NCI-H1417 treated with DMSO at 0.1 percent for 48 hours (cell line): ENCODE measurements at regions not wholly inside any gene's neighbourhood (a gene's known extent, or its start where the extent isn't known, plus 50 kb on each side); places are given as distances from the start of the nearest gene placed in this dataset.

Source experiments
- DNase-seq: peaks from one replicate; lab custom pipeline; 2025; lab: John Stamatoyannopoulos, UW

DNA sequence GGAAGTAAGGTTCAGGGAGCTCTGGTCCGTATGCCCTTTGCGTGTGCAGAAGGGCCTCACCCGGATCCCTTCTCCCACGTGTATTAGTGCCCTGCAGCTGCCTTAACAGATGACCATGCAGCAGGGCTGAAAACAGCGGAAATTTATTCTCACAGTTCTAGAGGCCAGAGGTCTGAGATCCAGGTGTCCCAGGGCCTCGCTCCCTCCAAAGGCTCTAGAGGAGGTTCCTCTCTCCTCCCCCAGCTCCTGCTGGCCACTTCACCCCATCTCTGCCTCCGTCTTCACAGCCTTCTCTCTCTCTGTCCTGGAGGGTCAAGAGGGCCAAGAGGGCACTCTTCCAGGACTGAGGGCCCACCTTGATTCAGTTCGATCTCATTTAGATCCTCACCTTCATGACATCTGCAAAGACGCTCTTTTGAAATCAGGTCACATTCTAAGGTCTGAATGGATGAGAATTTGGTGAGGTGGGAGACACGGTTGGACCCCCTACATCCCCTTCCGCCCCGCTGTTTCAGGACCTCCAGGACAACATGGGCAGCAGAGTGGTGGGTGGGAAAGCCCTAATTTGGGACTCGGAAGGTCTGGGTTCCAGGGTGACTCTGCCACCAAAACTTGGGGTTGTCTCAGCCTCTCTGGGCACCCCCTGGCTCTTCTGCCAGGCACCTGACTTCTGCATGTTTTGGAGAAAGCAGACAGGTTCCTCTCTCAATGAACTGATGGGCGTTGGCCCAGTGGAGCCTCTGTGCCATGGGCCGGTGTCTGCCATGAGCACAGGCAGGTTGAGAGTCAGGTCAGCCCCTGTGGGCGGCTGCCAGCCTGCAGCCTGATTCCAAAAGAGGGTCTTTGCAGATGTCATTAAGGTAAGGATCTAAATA lies 361.2 kb downstream of the SEC14L1 start:
- no peak for DNase-seq

DNA sequence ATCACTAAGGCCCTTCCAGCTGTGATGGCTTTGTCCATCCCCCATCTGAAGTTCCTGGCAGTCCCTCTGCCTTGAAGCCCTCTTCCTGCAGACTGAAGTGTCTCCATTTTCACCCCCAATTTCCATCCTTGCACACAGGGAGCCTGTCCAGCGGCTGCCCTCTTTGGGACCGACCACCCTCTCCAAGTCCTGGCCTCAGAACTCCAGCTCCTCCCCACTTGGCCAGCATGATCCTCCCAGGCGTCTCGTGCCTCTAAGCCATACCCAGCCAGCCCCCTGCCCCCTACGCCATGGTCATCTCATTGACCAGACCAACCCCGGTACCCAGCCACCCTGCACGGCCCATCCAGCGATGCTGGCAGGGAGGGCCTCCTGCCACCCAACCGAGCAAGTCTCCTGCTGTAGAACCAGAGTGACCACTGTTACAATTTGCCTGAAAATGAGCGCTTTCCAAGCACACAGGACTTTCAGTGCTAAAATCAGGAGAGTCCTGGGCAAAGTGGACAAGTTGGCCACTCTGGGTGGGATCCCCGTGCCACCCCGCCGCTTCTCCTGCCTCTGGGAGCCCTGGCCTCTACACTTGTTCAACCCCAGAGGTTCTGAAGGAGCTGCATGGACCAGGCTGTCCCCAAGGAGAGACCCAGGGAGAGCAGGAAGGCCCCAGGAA lies 362.0 kb downstream of the SEC14L1 start:
- DNase-seq: no peak

DNA sequence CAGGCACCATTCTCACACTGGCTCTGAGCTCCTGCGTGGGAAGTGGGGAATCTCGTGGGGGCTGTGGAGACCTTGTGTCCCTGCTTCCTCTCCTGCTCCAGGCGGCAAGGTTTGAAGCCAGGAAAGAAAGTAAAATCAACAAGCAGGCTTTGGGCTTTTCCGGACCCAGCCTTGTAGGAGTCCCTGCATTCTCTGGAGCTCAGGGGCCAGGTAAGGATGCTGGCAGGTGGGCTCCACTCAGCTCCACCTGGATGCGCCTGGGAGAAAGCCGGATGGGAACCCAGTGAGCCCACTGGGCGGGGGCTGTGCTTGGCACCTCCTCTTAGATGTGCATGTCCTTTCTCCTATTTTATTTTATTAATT lies 362.5 kb downstream of the SEC14L1 start:
- no peak for DNase-seq

DNA sequence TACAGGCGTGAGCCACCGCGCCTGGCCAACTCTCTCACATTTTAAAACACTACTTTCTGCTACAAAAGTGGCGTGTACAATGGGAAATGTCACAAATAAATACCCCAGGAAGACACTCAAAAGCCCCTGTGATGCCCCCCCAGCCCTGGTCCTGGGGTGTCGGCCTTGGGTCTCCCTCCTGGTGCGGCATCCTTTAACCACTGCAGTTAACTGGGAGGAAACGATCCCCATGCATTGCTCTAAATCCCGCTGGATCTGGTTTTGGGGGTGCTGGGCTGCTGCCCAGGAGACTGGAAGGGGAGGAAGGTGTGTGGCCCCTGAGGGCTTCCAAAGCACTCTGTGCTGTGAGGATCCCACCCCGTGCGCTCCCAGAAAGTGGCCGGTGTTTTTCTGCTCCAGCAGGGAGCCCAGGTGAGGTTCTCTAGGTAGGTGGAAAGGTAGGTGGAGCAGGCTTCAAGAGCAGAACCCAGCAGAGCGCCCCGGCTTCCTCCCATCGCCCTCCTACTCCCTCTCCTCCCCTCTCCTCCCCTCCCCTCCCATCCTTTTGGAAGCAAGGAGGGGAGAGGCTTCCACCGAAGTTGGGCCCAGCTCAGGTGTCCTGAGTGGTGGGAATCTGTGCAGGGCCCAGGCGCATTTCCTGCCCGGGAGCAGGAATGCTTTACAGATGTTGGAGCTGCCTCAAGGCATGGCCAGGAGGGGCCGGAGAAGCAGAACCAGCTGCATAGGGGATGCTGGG lies 363.3 kb downstream of the SEC14L1 start:
- DNase-seq: no peak

DNA sequence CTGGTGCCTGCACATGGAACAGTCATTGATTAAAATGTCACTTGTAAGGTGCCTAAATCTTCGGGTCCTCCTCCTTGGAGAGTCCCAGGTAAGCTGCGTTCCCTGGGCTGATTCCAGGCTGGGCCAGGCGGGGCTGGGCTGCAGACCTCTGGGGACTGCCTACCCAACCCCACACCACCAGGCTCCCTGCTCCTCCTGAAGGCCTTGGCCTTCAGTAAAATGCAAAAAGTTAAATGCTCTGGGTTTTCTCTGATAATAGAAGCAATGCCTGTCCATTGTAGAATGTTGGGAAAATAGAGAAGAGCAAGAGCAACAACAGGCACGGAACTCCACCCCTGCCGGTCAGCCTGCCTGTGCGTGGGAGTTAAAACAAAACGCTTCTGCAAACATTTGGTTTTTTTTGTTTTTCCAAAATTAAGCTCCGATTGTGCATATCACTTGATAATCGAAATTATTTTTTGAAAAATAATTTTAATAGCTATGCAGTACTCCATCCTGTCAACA lies 363.9 kb downstream of the SEC14L1 start:
- no peak for DNase-seq

DNA sequence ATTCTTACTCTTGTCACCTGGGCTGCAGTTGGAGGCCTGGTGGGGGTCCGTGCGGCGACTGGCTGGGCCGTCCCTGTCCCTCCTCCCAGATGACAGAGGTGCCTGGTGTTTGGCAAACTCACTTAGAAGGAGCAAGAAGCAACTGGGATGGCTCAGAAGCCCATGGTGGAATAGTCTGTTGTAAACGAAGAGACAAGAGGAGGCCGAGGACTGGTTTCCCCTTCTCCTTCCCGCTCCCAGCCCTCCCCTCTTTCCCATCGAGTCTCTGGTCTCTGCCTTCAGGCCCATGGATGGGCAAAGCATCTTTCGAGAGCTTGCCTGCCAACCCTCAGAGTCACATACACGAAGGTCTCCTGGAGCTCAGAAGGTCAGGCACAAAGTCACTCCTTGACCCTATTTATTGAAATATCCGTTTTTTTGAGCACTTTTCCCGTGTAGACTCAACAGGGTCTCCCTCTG lies 364.4 kb downstream of the SEC14L1 start:
- no peak for DNase-seq

DNA sequence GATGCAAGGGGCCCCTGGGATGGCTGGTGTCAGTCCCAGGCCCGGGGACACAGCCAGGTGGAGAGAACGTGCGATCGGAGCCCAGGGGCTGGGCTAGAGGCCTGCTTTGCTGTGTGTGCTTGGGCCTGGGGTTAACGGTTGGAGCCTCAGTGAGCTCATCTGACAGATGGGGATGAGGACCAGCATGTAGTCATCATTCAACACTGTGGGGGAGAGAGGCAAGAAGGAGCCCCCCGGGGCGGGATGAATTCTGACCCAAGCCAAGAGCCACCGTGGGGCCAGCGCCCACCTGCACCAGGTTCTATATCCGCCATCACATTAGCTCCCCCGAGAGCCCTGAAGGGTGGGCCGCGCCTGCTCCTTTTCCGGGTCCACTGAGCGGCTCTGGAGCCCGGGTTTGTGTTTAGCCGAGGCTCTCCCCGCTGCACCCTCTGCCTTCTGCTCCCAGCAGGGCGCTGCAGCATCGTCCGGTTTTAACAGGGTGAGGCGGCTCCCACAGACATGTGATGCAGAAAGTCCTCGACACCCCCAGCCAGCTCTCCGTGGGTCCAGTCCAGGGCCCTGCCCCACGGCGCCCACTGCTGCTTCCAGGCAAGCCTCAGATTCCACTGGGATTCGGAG lies 365.7 kb downstream of the SEC14L1 start:
- no peak for DNase-seq

DNA sequence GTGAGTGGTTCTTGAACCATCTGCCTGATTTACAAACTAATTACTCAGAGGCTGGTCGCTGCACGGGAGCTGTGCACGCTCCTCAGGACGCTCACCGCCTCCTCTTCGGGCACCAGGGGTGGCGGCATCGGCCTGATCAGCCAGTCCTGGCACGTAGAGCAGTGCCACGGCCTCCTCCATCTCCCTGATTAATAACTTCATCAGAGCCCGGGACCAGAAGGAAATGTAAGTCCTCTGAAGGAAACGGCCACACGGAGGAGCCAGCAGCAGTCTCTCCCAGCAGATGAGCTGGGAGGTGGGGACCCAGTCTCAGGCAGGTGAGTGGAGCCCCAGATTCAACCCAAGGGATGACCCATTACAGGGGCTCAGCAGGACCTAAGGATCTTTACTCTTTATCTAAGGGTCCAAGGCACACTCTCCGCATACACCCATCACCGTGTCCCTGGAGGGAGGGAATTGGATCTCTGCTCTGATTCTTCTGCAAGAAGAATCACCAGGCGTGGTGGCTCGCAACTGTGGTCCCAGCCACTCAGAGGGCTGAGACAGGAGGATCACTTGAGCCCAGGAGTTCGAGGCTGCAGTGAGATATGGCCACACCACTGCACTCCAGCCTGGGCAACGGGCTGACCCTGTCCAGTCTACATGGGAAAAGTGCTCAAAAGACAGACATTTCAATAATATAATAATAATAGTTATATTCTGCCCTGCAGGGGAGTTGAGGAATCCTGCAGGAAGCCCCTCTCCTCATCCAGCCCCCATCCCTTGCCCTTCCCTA lies 366.5 kb downstream of the SEC14L1 start:
- no peak for DNase-seq

DNA sequence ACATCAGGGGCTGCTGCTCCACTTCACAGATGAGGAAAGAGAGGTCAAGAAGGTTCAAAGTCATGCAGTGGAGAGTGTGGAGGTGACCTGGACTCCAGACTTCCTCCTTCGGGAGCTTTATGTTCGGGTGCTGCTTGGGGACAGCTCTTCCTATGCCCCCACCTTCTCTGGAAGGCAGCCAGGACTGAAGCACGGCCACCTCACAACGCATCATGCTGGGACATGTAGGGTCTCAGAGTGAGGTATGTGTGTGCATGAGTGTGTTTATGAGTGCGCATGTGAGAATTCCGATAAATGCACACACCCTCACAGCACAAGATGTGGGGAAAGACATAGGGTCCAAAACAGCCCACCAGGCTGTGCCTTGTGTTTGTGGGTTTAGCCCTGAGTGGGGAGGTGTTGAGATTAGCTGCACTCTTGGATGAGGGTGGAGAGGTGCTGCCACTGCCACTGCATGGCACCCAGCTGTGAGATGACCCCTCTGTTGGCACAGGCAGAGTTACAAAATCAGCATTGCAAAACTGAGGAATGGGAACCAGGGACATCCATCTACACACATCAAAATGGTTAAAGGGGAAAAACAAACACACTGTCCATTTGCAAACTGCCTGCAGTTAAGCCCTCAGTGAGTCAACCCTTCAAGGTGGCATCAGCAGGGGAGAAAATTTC lies 367.4 kb downstream of the SEC14L1 start:
- DNase-seq: no peak

DNA sequence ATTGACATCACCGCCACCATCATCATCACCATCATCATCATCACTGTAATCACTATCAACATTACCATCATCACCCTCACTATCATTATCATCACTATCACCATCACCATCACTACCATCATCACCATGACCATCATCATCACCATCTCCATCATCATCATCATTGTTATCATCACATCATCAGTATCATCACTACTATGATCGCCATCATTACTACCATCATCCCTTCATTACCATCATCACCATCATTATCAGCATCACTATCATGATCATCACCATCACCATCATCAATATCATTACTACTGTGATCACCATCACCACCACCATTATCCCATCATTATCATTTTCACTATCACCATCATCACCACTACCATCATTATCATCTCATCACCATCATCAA lies 368.3 kb downstream of the SEC14L1 start:
- no peak for DNase-seq

DNA sequence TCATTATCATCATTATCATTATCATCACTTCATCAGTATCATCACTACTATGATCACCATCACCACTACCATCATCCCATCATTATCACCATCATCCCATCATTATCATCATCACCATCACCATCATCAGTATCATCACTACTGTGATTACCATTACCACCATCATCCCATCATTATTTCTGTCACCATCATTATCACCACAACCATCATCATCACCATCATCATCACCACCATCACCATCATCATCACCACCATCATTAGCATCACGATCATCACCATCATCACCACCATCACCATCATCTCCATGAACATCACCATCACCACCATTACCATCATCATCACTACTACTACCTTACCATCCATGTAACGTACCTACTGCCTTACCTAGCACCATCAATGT lies 368.8 kb downstream of the SEC14L1 start:
- no peak for DNase-seq

DNA sequence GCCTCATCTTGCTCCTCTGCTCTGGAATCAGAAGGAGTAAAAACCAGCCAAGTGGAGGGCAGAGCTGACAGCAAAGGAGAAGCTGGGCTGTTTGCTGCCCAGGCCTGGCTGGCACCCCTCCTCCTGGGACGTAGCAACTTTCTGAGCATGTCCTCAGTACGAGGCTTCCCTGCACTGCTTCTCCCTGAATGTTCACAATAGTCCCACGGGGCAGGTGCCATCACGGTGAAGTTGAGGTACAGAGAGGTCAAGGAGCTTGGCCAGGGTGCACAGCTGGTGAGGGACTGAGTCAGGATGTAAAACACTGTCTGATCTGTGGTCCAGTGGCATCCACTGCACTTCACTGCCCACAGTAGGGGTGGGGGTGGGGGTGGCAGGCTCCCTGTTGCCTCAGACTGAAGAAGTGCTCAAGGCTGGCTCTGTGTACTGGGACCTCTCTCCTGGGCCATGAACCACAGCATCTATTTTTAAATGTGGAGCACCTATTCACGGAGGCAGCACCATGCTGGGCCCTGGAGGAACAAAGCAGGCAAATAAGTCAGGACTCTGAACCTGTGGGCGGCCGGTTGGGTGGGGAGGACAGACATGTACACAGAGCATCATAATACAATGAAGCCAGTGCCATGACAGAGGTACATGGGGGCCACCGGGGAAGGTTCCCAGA lies 369.5 kb downstream of the SEC14L1 start:
- no peak for DNase-seq

DNA sequence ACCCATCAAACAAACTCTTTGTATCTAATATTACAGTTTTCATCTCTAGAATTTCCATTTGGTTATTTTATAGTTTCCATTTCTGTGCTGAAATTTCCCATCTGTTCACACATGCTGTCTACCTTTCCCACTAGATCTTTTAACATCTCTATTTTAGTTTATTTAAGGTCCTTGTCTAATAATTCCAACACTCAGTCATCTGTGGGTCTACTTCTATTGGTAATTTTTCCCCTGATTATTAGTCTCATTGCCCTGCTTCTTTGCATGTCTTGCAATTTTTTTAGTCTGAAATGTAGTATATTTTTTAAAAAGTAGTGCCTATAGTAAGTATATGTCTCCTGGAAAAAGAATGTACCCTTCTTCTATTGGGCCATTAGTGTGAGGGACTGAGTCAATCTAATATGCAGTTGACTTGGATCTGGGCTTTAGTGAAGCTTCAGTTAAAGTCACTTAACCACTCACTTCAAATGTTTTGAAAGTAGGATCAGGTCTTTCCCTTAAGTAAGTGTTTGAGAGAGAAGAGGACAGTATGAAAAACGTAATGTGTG lies 370.8 kb downstream of the SEC14L1 start:
- no peak for DNase-seq

DNA sequence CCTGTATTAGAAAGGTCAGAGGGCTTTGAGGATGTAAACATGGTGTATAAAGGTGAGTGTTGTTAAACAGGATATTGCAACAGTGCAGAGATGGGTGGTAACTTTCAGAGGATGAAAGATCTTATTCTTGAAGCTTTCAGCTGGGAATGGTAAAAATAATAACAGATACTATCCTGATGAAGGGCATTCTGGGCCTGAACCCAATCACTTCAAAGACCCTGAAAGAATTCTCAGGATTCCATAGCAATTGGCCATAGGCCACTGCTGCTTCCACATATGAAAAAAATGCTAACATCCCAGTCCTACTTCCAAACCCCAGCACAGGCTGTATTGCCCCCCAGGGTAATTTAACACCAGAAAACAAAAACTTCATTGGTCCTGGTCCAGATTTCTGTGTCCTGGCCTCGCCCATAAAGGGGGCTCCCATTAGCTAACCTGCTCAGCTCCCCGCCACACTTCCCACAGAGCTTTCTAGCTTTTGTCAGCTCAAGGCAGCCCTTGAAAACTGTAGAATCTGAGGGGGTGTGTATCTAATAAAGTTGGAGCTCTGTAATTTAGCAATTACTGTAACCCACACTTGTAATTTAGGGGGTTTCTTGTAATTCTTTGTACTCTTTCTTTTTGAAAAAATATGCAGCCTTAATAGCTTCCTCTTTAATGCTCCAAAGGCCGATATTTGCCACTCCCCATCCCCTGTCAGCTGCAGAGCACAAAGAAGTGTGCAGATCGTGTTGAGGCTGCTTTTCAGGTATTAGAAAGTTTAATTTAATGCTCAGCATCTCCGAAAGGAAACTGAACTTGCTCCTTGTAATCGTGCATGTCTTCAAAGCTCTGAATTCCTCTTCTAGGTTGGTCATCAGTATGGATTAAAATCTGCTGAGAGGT lies 371.5 kb downstream of the SEC14L1 start:
- DNase-seq: no peak

DNA sequence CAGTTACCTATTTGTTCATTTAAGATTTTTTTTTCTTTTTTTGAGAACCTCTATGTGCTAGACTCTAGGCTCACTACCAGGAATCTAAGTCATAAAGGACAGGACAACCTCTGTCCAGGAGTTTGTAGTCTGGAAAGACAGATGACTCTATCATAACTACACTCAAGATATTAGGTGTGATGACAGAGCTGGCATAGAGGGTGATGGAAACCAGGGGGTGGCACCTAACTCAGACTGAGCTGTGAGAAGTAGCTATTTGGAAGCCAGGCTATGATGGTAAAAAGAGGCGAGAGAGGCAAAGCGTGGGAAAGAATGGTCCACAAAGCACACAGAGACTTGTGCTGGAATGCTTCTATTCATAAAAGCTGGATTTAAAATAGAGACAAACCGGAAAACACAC lies 372.3 kb downstream of the SEC14L1 start:
- DNase-seq: no peak

DNA sequence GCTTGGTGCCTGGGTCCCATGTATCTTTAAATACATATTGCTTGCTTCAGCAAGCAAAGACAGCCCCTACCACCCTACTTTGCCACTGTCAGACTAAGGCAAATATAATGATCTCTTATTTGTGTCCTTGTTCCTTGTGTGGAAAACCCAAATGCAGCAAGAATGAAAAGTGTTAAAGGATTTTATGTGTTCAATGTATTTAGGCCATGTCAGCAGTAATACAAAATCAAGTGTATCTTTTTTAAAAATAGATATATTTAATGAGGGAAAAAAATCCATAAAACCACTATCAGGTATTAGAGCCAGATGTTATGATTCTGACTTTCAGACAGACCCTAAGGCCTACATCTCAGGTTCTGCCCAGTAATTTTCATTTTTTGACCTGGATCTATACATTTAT lies 374.5 kb downstream of the SEC14L1 start:
- no peak for DNase-seq

DNA sequence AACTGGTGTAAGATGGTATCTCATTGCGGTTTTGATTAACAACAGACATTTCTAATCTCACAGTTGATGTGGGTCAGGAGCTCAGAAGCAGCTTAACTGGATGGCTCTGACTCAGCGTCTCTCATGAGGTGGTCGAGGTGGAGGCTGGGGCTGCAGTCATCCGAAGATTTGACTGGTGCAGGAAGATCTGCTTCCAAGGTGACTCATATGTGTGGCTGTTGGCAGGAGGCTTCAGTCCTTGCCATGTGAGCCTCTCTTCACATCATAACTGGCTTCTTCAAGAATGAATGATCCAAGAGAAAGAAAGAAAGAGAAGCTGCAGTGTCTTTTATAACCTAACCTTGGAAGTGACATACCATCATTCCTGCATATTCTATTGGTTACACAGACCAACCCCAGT lies 376.1 kb downstream of the SEC14L1 start:
- DNase-seq: no peak

DNA sequence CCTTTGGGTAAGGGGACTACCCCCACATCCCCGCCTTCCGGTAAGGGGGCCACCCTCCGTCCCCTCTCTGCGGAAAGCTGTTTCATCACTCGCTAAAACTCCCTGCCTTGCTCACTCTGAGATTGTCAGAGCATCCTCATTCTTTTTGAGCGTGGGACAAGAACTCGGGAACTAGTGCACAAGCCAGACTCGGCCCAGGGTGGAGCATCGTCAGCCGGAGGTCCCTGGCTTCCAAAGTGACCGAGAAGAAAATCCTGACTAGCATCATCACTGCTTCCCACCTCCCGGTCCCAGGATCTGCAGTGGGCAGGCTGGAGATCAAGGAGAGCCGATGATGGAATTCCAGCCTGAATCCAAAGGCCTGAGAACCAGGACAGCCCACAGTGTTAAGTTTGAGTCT lies 380.3 kb downstream of the SEC14L1 start:
- no peak for DNase-seq

DNA sequence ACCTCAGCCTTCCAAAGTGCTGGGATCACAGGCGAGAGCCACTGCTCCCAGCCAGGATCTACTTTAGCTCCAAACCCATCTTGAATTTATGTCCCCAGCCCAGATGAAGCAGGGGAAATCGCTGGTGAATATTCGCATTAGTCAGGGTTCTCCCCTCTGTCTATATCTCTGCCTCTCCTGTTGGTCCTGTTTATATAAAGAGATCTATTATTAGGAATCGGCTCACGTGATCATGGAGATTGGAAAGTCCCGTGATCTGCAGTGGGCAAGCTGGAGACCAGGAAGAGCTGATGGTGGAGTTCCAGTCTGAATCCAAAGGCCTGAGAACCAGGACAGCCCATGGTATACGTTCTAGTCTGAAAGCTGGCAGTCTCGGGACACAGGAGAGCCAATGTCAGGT lies 382.8 kb downstream of the SEC14L1 start:
- no peak for DNase-seq
